Right lobe of liver (tissue), 6 donors: ENCODE measurements at regions not wholly inside any gene's neighbourhood (a gene's known extent, or its start where the extent isn't known, plus 50 kb on each side); places are given as distances from the start of the nearest gene placed in this dataset.

Experiments used
- ATAC-seq, 4 donors: fragments of 200-7000 bp; cut with Tn5 transposase; one replicate each; pipeline ENCODE4 v1.9.1; 2020; ENCODE audit warnings: mild to moderate bottlenecking in 4 of 4, moderate library complexity in 4 of 4
- DNase-seq, 3 donors: peaks; one replicate each; pipeline ENCODE4 v3.0.0-alpha.2; 2020
- H3K27ac ChIP-seq, 3 donors: fragments of 200-600 bp; one replicate each; pipeline ENCODE4 v1.8.0; 2022
- H3K27me3 ChIP-seq, 2 donors: fragments of 200-600 bp; one replicate each; pipeline ENCODE4 v1.8.0; 2022
- H3K36me3 ChIP-seq, 4 donors: fragments of 200-600 bp; sonication (generic) in 1 of 4; one replicate each; pipeline versions ENCODE4 v1.5.1 to v1.8.0; 2017 to 2022; ENCODE audit warnings: control low read depth in 1 of 4
- H3K4me1 ChIP-seq, 4 donors: fragments of 200-600 bp; sonication (generic) in 1 of 4; one replicate each; pipeline versions ENCODE4 v1.5.1 to v1.8.0; 2017 to 2022; ENCODE audit warnings: control low read depth in 1 of 4
- H3K4me3 ChIP-seq, 3 donors: fragments of 200-600 bp; one replicate each; pipeline ENCODE4 v1.8.0; 2022
- H3K9me3 ChIP-seq, 4 donors: fragments of 200-600 bp; sonication (generic) in 1 of 4; one replicate each; pipeline versions ENCODE4 v1.5.1 to v1.8.0; 2017 to 2022; ENCODE audit warnings: control low read depth in 1 of 4
- POLR2A ChIP-seq: fragments of 450-650 bp; IDR thresholded peaks from one replicate; pipeline ENCODE4 v1.6.1; 2017; ENCODE audit warnings: antibody characterized with exemption, mild to moderate bottlenecking
- WGBS: methylation state at CpG from one replicate; pipeline ENCODE4 v1.1.6; 2018; ENCODE audit warnings: low coverage, low lambda C conversion rate; ENCODE audit not compliant: insufficient coverage; ENCODE audit errors: missing lambda C conversion rate; 5-methylcytosine and 5-hydroxymethylcytosine counted together
- intact Hi-C, 2 donors: fragments of 100-400 bp; cut with DNase I; formaldehyde crosslinking; loops; one replicate each; pipeline versions ENCODE4 v1.11.2 to v1.14.1; 2022
- TF ChIP-seq, protein P1 (sequence below), 4 donors: fragments of 200-600 bp in 3 of 4; fragments of 450-650 bp in 1 of 4; IDR thresholded peaks; one replicate each; pipeline versions ENCODE4 v1.5.1 to v1.8.0; 2016 to 2022; ENCODE audit warnings: antibody characterized with exemption in 4 of 4, mild to moderate bottlenecking in 2 of 4
- donor health status: DM: no; HTN: yes; CAD: no.
- donor health status: DM: no; HTN: no; CAD: no.
- donor health status: DM: no; HTN: no; CAD: no.
- donor health status: DM: no; HTN: yes; CAD: no.
- donor health status: DM: no; HTN: yes; CAD: no.

DNA sequence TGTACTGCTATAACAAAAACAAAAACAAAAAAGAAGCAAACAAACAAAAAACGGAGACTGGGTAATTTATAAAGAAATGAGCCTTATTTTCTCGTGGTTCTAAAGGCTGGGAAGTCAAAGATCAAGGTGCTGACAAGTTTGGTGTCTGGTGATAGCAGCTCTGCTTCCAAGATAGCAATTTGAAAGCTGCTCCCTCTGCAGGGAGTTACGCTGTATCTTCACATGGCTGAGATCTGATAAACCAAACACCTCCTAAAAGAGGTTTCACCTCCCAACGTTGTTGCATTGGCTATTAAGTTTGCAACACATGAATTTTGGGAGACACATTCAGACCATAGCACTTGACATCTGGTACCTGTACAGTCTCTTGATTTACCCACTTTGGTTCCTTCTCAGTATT is 854.2 kb downstream of the CENPC start:
- WGBS = 27% methylated on average over 4 of the region's 4 CpGs
- no peak for TF ChIP-seq POLR2A
- TF ChIP-seq, protein P1, sequence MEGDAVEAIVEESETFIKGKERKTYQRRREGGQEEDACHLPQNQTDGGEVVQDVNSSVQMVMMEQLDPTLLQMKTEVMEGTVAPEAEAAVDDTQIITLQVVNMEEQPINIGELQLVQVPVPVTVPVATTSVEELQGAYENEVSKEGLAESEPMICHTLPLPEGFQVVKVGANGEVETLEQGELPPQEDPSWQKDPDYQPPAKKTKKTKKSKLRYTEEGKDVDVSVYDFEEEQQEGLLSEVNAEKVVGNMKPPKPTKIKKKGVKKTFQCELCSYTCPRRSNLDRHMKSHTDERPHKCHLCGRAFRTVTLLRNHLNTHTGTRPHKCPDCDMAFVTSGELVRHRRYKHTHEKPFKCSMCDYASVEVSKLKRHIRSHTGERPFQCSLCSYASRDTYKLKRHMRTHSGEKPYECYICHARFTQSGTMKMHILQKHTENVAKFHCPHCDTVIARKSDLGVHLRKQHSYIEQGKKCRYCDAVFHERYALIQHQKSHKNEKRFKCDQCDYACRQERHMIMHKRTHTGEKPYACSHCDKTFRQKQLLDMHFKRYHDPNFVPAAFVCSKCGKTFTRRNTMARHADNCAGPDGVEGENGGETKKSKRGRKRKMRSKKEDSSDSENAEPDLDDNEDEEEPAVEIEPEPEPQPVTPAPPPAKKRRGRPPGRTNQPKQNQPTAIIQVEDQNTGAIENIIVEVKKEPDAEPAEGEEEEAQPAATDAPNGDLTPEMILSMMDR (IDR thresholded peaks at IDR 0.05) = no peak
- DNase-seq = no peak
- intact Hi-C loops = no loop called here
- H3K4me3 ChIP-seq = no peak overlapping the region
- H3K27ac ChIP-seq = no peak overlapping the region
- no peak for ATAC-seq
- no peaks in the 10 kb centered on the region for H3K4me1 ChIP-seq
- no peaks in the 10 kb centered on the region for H3K27me3 ChIP-seq
- H3K9me3 ChIP-seq = no peaks in the 10 kb centered on the region
- no peaks in the 10 kb centered on the region for H3K36me3 ChIP-seq

DNA sequence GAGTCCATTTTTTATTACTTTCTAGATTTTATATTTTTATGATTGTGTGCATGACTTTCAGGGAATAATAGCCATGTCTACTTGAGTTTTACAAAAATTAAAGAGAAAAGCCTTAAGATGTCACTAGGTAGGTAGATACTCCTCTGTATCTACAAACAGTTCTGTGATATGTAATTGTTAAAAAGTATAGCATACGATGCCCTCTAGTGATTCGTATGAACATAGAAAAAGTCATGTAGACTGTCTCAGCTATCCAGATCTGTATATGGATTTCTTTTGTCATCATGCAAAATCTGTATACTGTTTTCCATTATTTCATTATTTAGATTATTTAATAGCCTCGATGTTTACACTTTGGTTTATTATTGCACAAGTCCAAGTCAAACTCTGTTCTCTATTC is 856.6 kb downstream of the CENPC start:
- DNase-seq (no peak), ATAC-seq (no peak)

DNA sequence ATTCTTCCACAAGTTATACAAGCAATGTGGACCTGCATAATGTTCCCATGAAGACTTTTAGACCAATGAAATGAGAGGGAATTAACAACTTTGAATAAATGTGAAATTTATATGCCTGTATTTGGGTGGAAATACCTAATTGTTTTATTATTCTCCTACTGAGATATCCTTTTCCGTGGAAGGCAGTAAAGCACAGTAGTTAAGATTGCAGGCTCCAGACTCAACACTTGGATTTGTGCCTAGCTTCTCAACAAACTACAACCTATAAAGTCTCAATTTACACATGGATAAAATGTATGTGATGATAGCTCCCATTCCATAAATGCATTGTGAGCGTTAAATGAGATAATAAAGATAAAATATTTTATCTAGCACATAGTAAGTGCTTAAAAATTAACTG is 857.8 kb downstream of the CENPC start:
- H3K27me3 ChIP-seq = no peaks in the 10 kb centered on the region
- no peak overlapping the region for H3K4me3 ChIP-seq
- H3K36me3 ChIP-seq = no peaks in the 10 kb centered on the region
- ATAC-seq (no peak), DNase-seq (no peak)
- H3K9me3 ChIP-seq = no peaks in the 10 kb centered on the region
- no peaks in the 10 kb centered on the region for H3K4me1 ChIP-seq
- H3K27ac ChIP-seq = no peak overlapping the region
- TF ChIP-seq, protein P1 (IDR thresholded peaks at IDR 0.05) = no peak
- no peak for TF ChIP-seq POLR2A
- 43% methylated on average over 2 of the region's 2 CpGs for WGBS
- intact Hi-C loops = no loop called here

More for the DNA sequence above, 856.6 kb downstream of the CENPC start:
- Histone ChIP-seq H3K36me3 (no peaks in the 10 kb centered on the region), H3K27me3 (no peaks in the 10 kb centered on the region), H3K9me3 (no peaks in the 10 kb centered on the region), H3K27ac (no peak overlapping the region), H3K4me1 (no peaks in the 10 kb centered on the region), H3K4me3 (no peak overlapping the region)
- 25% methylated on average over 3 of the region's 3 CpGs for WGBS
- intact Hi-C loops = no loop called here
- no peak for TF ChIP-seq POLR2A
- TF ChIP-seq, protein P1 (IDR thresholded peaks at IDR 0.05) = peak in 1 of 4 donors; percentile 9

DNA sequence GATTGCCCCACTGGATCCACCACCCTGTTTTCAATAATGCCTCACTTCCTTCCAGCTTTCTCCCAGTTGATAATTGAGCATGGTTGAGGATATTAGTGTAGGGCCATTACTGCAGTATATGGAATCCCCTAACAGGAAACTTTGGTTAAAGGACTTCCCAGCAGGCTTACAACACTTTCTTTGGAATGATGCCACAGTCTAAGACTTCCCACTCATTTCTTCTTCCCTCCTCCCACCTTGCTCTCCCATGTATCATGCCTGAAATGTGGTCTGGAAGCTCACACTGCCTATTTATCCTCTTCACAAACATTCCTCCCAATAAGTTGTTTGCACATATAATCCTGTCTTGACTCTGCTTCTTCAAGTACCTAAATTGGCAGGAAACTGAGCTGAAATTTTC is 863.3 kb downstream of the CENPC start:
- TF ChIP-seq POLR2A = no peak
- TF ChIP-seq, protein P1 (IDR thresholded peaks at IDR 0.05) = no peak
- no peak for DNase-seq
- Histone ChIP-seq H3K27ac (no peak overlapping the region), H3K4me1 (no peaks in the 10 kb centered on the region), H3K27me3 (no peaks in the 10 kb centered on the region), H3K9me3 (no peaks in the 10 kb centered on the region), H3K36me3 (no peaks in the 10 kb centered on the region), H3K4me3 (no peak overlapping the region)
- no peak for ATAC-seq
- intact Hi-C loops = no loop called here

DNA sequence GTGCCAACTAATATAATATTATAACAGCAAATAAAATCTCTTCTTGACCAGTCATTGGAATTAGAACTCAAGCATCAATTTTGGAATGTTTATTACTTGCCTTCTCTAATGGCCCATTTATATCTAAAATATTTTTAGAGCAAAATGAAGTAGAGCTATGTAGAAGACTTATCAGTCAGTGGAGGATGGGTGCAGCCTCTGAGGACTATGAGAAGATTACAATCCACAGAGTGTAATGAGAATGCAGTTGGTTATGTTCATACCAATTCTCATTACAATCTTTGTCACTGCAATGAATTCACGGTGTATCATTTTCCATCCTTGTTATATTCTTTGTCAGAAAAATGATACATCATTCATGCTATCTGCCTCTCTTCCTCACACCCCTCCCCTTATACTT is 878.1 kb downstream of the CENPC start:
- Histone ChIP-seq H3K27me3 (no peaks in the 10 kb centered on the region), H3K9me3 (no peaks in the 10 kb centered on the region), H3K36me3 (no peaks in the 10 kb centered on the region), H3K4me1 (no peaks in the 10 kb centered on the region), H3K27ac (no peak overlapping the region), H3K4me3 (no peak overlapping the region)
- ATAC-seq = no peak
- no peak for DNase-seq
- 89% methylated on average over 1 of the region's 1 CpG for WGBS
- TF ChIP-seq, protein P1 (IDR thresholded peaks at IDR 0.05) = no peak
- no peak for TF ChIP-seq POLR2A
- intact Hi-C loops = no loop called here
